HG03354 (cell line): ENCODE measurements at regions not wholly inside any gene's neighbourhood (a gene's known extent, or its start where the extent isn't known, plus 50 kb on each side); places are given as distances from the start of the nearest gene placed in this dataset.

Experiments used
- ATAC-seq: cut with Tn5 transposase; IDR thresholded peaks from one replicate; pipeline ENCODE4 v1.9.1; 2021; ENCODE audit warnings: mild to moderate bottlenecking; ENCODE audit not compliant: unreplicated experiment, poor library complexity, severe bottlenecking

DNA sequence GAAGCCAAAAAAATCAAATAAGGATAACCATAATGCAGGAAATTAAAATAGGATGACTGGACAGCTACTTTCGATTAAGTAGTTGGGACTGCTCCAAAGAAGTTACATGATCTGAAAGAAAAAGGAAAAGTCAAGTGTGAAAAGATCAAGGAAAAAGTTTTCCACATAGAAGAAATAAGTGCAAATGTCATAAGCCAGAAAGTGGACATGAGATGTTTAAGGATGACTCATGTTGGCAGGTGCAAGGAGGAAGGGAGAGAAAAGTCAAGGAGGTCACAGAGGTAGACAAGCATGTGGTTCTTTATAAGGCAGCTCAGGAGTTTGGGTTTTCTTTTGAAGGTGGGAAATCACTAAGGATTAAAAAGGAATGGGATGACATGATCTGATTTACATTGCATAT is 89.8 kb upstream of the GPRIN3 start:
- ATAC-seq, result no peak

GRCh38 chr4:89382439-89382838 is 74.8 kb upstream of the GPRIN3 start:
- ATAC-seq, result no peak

DNA sequence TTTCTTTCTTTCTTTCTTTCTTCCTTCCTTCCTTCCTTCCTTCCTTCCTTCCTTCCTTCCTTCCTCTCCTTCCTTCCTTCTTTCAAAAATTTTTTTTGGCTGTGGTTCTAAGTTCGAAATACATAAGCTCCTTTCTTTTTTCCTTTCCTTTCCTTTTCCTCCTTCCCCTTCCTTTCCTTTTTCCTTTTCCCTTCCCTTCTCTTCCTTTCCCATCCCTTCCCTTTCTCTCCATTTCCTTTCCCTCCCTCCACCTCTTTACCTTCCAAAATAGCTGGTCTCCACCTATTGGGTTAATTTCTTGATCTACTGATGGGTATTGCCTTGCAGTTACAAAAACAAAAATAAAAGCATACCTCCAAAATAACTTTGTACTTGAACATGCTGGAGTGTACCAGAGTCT is 73.4 kb upstream of the GPRIN3 start:
- ATAC-seq, result no peak

DNA sequence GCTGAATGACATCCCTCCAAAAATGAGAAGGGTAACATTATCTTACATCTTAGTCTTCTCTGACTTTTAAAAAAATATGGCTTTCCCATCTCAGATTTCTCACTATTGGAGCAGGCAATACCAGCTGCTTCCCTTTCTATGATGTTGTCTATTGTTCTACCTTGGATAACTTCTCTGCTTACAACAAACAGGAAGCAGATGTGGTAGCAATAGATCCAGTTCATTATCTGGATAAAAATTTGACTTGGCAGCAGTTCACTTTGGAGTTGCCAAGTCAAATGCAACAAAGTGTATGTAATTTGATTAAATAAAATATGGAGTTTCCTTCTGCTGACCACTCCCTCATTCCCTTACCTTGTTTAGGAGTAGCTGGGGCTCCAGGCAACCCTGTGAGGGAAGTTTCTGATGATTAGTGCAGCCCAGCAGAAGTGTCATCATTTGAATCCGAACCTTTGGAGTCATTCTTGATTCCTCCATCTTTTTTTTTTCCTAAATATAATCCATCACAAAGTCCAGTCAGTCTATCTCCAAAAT is 72.0 kb upstream of the GPRIN3 start:
- ATAC-seq, result no peak

- no peak for ATAC-seq
Measured at GRCh38 chr4:89373394-89373793, 65.8 kb upstream of the GPRIN3 start.

DNA sequence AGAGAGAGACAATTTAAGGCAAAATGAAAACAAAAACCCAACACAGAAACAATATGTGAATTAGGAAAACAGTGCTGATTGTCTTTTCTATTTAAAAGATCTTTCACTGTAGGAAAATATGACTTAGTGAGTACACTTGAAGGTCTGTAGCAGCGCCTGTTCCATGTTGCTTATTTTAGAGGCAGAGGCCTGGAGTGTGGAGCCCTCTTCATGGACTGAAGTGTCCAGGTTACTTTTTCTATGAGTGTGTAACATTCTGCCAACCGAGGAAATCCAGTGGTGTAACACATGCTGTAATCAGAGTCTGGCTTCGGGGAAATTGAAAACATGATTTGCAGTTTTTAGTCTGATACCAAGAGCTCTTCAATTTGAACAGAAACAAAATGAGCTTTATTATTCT is 64.0 kb upstream of the GPRIN3 start:
- no peak for ATAC-seq

- ATAC-seq, result no peak
Measured at GRCh38 chr4:89369581-89369980, 62.0 kb upstream of the GPRIN3 start.

DNA sequence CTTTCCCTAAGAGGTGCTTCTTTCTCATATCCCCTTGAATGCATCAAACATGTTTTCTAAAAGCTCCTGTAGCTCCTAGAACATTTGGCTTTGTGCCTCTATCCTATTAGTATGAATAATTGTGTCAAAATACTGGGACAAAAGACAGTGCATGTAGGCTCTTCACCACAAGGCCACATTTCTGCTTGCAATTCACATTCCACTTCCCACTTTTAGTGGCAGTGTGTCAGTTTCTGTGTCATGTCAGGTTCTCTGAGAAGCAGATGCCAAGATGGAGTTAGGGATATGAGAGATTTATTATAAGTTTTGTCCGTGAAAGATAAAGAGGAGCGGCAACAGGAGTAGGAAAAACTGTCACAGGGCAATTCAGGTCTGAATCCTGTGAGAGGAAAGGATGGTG is 61.3 kb upstream of the GPRIN3 start:
- ATAC-seq, result no peak

DNA sequence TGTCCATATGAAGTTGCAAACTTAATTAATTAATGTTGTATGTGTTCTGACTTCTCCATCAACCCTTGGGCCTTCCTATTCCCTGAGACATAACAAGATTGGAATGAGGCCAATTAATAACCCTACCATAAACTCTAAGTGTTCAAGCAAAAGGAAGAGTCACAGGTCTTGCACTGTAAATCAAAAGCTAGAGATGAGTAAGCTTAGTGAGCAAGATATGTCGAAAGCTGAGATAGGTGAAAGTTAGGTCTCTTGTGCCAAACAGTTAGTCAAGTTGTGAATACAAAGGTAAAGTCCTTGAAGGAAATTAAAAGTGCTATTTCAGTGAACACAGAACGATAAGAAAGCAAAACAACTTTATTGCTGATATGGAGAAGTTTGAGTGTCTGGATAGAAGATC is 58.2 kb upstream of the GPRIN3 start:
- ATAC-seq, result no peak

GRCh38 chr4:89365375-89365774 is 57.8 kb upstream of the GPRIN3 start:
- no peak for ATAC-seq

DNA sequence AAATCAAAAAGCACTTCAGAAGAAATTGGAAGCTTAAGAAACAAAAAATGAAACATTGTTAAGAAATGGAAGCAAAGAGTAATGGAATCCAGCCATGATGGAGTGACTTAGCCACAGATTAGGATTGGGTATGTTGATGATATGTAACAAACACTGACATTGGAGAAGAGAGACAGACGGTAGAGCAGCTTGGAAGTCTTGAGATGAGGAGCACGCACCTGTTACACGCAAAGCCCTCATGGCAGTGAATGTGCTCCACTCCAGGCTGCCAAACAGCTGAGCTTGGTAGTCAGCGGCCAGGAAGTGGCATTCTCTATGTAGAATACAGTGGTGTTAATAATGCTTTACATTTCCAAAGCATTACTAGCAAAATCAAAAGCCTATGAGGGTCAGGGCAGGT is 56.9 kb upstream of the GPRIN3 start:
- no peak for ATAC-seq

DNA sequence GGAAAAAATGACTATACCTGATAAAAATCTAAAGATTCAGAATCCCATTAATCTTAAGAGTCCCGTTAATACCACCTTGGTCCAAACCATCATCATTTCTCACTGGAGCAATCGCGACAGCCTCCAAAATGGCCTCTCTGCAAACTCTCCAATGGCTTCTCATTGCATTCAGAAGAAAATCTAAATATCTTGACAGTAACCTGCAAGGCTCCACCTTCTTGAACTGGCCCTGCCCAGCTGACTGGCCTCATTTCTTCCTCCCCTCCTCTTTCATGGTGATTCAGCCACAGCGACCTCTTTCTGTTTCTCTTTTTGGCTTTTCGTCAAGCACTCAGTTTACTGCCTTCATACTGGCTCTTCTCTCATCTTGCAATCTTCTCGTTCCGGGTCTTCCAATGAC is 56.2 kb upstream of the GPRIN3 start:
- no peak for ATAC-seq

DNA sequence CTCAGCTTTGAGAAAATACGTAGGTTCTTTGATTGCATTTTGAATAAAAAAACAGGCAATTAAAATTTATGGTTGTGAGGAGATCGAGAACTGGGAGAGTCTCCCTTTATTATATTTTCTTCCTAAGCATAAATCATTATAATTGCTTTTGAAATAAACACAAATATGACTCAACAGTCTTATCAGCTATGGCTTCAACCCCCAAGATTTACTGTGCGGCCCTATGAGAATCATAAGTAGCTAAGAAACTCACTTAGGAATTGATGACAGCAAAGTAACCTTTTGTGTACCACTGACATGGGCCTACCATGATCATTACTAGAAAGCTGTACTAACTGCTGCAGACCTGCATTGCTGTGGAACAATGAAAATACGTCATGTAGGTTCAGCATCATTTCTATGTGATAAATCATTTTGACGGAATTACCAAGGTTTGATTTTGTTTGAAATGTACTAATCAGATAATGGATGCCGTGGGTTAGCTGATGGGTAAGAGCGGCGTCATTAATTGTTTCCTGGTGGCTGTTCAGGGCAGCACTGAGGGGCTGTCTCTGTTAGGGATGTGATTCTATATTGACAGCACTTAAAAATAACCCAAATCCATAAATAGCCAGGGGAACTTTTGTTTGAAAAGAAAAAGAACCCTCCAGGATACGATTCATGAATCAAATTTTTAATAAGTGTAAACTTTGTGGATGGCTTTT is 51.5 kb upstream of the GPRIN3 start:
- no peak for ATAC-seq

DNA sequence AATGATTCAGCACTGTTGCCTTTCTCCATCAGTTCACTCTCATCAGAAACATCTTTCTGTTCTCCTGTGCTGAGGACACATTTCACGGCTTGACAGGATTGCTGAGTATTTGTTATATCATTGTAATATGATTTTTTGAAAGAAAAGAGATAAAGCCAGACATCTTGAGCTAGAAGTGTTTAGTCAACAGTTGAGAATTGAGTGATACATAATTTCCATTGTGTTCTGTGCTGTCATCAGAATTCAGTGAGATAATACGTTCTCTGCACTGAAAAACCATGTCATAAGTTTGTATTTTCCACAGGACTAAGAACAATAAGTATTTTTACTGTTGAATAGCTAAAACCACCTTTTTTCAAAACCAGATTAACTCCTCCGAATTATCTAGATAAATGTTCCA is 50.2 kb upstream of the GPRIN3 start:
- ATAC-seq, result no peak
